Astrocyte of the hippocampus (primary cell): ENCODE measurements at regions not wholly inside any gene's neighbourhood (a gene's known extent, or its start where the extent isn't known, plus 50 kb on each side); places are given as distances from the start of the nearest gene placed in this dataset.
"Not testable (repeated sequence)": the region's sequence is repeated elsewhere in the genome, so short reads cannot be mapped to it uniquely, and the experiment has no call there.

Experiments
- DNase-seq: peaks from one replicate; pipeline ENCODE4 v3.0.0; 2011; ENCODE audit warnings: low read depth, low spot score

DNA sequence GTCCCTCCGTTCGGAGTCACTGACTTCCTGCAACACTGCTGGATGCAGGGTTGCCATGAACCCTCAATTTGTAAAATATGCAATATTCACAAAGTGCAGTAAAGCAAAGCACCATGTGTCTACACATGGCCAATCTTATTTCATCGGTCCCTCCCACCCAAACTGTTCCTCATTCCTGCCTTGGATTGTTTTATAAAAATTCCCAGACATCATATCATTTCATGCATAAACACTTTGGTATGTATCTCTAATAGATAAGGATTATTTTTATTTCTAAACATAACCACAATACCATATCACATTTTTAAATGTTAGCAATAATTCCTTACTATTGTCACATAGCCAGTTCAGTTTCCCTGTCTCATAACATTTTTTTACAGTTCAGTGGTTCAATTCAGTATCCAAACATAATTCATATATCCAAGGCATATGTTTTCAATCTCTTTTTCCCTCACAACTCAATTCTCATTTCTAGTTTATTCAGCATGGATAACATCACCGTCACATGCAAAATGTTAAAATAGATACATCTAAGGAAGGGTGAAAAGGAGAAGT is 82.0 kb upstream of the PCAT7 start:
- no peak for DNase-seq

GRCh38 chr9:94478755-94479730 is 75.8 kb upstream of the PCAT7 start:
- DNase-seq, result no peak

GRCh38 chr9:94479757-94480156 is 75.1 kb upstream of the PCAT7 start:
- DNase-seq, result no peak

DNA sequence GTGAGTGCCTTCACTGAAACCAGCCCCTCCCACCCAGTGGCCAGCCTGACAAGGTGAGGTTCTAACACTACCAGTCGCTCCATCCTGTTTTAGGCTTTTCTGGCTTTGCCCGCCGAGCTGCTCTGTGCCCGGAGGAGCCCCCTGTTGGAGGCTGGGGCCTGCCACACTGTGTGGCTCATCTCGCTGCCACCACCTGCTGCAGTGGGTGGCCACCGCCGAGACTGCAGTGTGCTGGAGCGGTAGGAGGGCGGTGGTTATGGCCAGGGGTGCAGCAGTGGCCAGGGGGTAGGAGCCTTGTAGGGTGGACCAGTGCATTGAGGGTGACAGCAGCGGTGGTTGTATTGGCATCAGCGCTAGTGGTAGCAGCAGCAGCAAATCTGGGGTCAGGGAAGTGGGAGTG is 74.7 kb upstream of the PCAT7 start:
- DNase-seq, result no peak

DNA sequence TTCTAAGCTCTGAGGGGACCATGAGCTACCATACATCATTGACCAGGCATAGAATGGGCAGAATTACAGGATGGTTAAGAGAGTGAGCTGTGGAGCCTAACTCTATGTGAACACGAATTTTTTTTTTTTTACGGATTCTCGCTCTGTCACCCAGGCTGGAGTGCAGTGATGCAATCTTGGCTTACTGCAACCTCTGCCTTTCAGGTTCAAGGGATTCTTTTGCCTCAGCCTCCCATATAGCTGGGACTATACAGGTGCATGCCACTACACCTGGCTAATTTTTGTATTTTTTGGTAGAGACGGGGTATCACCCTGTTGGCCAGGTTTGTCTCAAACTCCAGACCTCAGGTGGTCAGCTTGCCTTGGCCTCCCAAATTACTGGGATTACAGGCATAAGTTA is 72.8 kb upstream of the PCAT7 start:
- DNase-seq, result no peak

GRCh38 chr9:94490465-94490864 is 64.4 kb upstream of the PCAT7 start:
- peak; percentile 31 for DNase-seq

GRCh38 chr9:94492125-94492524 is 62.8 kb upstream of the PCAT7 start:
- DNase-seq, result not testable (repeated sequence)

DNA sequence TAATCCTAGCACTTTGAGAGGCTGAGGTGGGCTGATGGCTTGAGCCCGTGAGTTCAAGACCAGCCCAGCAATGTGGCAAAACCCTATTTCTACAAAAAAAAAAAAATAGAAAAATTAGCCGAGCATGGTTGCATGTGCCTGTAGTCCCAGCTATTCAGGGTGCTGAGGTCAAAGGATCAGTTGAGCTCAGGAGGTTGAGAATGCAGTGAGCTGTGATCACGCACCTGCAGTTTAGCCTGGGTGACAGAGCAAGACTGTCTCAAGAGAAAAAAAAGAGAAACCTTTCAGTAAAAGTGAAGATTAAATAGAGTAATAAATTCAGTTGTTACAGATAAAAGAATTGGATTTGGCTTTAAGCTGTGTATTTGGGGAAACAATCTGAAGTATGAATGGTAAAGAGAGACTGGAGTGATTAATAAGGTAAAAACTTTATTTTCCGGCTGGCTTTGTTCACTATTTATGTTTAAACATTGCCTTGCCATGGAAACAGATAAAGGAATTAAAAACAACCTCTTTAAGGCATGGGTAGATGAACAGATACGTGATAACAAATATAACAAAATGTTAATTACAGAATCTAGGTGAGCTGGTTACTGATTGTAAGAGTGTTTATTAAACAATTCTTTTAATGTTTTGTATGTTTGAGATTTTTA is 56.0 kb upstream of the PCAT7 start:
- no peak for DNase-seq

- DNase-seq, result no peak
Observed at GRCh38 chr9:94504358-94504757, 50.5 kb upstream of the PCAT7 start.
